B cell (primary cell): ENCODE measurements at regions not wholly inside any gene's neighbourhood (a gene's known extent, or its start where the extent isn't known, plus 50 kb on each side); places are given as distances from the start of the nearest gene placed in this dataset.

Experiments
- ATAC-seq: fragments of 200-7000 bp; cut with Tn5 transposase; one replicate; pipeline ENCODE4 v1.10.0; 2021; ENCODE audit warnings: low read depth, mild to moderate bottlenecking, moderate number of reproducible peaks, moderate library complexity
- CTCF ChIA-PET: fragments of 350-600 bp; sonication (Branson Sonifier 250); formaldehyde crosslinking; loops from one replicate; lab custom pipeline; 2021; ENCODE audit warnings: antibody characterized with exemption, inconsistent platforms; lab: Charles Lee
- POLR2A ChIA-PET: fragments of 350-600 bp; sonication (Branson Sonifier 250); formaldehyde crosslinking; loops from one replicate; lab custom pipeline; 2021; ENCODE audit warnings: antibody characterized with exemption; lab: Charles Lee
- DNase-seq: peaks from one replicate; pipeline ENCODE4 v3.0.0; 2013
- H2AFZ ChIP-seq: 2 replicates; pipeline ENCODE4 v1.6.1; 2012; ENCODE audit warnings: mild to moderate bottlenecking, low read depth, low read length; ENCODE audit not compliant: insufficient read depth, poor library complexity, severe bottlenecking
- H3K27ac ChIP-seq, 2 donors: 1 replicate in 1 of 2; 2 replicates in 1 of 2; pipeline ENCODE4 v1.5.1; 2012 to 2013; ENCODE audit warnings: low read length in 2 of 2, mild to moderate bottlenecking in 2 of 2, moderate library complexity in 1 of 2
- H3K27me3 ChIP-seq, 4 experiments: fragments of 200-600 bp in 1 of 4; sonication (generic) in 1 of 4; replicated peaks in 1 of 4; 1 replicate in 2 of 4; 2 replicates in 2 of 4; pipeline versions ENCODE4 v1.6.1 to v1.7.0; 2013 to 2016; ENCODE audit warnings: low read length in 3 of 4, mild to moderate bottlenecking in 2 of 4, mixed read lengths in 1 of 4, moderate library complexity in 1 of 4; ENCODE audit not compliant: insufficient read depth in 4 of 4, control insufficient read depth in 3 of 4; ENCODE audit errors: control extremely low read depth in 1 of 4
- H3K36me3 ChIP-seq, 2 experiments: replicated peaks in 1 of 2; 1 replicate in 1 of 2; 2 replicates in 1 of 2; pipeline versions ENCODE4 v1.6.1 to v1.7.1; 2013; ENCODE audit warnings: low read length in 1 of 2; ENCODE audit not compliant: insufficient read depth in 2 of 2, control insufficient read depth in 1 of 2; ENCODE audit errors: control extremely low read depth in 1 of 2, extremely low read depth in 1 of 2
- H3K4me1 ChIP-seq, 2 donors: fragments of 200-600 bp in 1 of 2; sonication (generic) in 1 of 2; 1 replicate in 1 of 2; 2 replicates in 1 of 2; pipeline versions ENCODE4 v1.5.1 to v1.6.1; 2013 to 2017; ENCODE audit warnings: low read length in 2 of 2; ENCODE audit not compliant: control insufficient read depth in 2 of 2, insufficient read depth in 2 of 2
- H3K4me2 ChIP-seq: replicated peaks from 2 replicates; pipeline ENCODE3; 2012; ENCODE audit warnings: mild to moderate bottlenecking, low read depth, low read length; ENCODE audit not compliant: poor library complexity, severe bottlenecking
- H3K4me3 ChIP-seq, 5 experiments: fragments of 200-600 bp in 1 of 5; sonication (generic) in 1 of 5; 1 replicate in 3 of 5; 2 replicates in 2 of 5; pipeline versions ENCODE4 v1.5.1 to v1.7.0; 2011 to 2016; ENCODE audit warnings: low read length in 4 of 5, mild to moderate bottlenecking in 4 of 5, low read depth in 2 of 5, control low read depth in 1 of 5, moderate library complexity in 1 of 5; ENCODE audit not compliant: insufficient read depth in 1 of 5; ENCODE audit errors: control extremely low read depth in 1 of 5, extremely low read depth in 1 of 5
- H3K79me2 ChIP-seq: fragments of 200-600 bp; sonication (generic); one replicate; pipeline ENCODE4 v1.6.0; 2016; ENCODE audit warnings: low read length; ENCODE audit not compliant: control insufficient read depth, insufficient read depth
- H3K9ac ChIP-seq: fragments of 200-600 bp; sonication (generic); 2 replicates; pipeline ENCODE4 v1.6.1; 2017; ENCODE audit warnings: mild to moderate bottlenecking, low read length, moderate library complexity
- H3K9me3 ChIP-seq, 3 donors: one replicate each; pipeline versions ENCODE4 v1.6.1 to v1.7.1; 2013; ENCODE audit warnings: low read length in 2 of 3; ENCODE audit not compliant: control insufficient read depth in 2 of 3, insufficient read depth in 1 of 3; ENCODE audit errors: control extremely low read depth in 1 of 3
- H4K20me1 ChIP-seq: 2 replicates; pipeline ENCODE4 v1.6.0; 2012; ENCODE audit warnings: mild to moderate bottlenecking, low read length; ENCODE audit not compliant: insufficient read depth, control insufficient read depth, poor library complexity, severe bottlenecking
- H3K27ac Mint-ChIP-seq: one replicate; pipeline ENCODE4 v1.8.0; 2021; ENCODE audit warnings: mixed read lengths
- H3K27me3 Mint-ChIP-seq: one replicate; pipeline ENCODE4 v1.8.0; 2021; ENCODE audit warnings: mixed read lengths
- H3K4me1 Mint-ChIP-seq: one replicate; pipeline ENCODE4 v1.8.0; 2021; ENCODE audit warnings: mixed read lengths
- H3K4me3 Mint-ChIP-seq: one replicate; pipeline ENCODE4 v1.8.0; 2021; ENCODE audit warnings: mixed read lengths
- H3K9me3 Mint-ChIP-seq: one replicate; pipeline ENCODE4 v1.8.0; 2022; ENCODE audit warnings: mixed read lengths; ENCODE audit not compliant: insufficient read depth
- EZH2 ChIP-seq: IDR thresholded peaks from 2 replicates; pipeline ENCODE4 v1.6.1; 2012; ENCODE audit warnings: borderline replicate concordance, low read depth, mild to moderate bottlenecking, moderate library complexity, low read length; ENCODE audit not compliant: insufficient read depth, poor library complexity, severe bottlenecking
- WGBS: methylation state at CpG from one replicate; pipeline ENCODE4 v1.1.5; 2013; ENCODE audit warnings: missing lambda C conversion rate; ENCODE audit not compliant: insufficient coverage; 5-methylcytosine and 5-hydroxymethylcytosine counted together
- intact Hi-C: fragments of 100-400 bp; cut with micrococcal nuclease; formaldehyde crosslinking; loops from one replicate; pipeline ENCODE4 v1.10.0; 2022
- TF ChIP-seq, protein P1 (sequence below): fragments of 200-600 bp; IDR thresholded peaks from one replicate; pipeline ENCODE4 v1.8.0; 2022; ENCODE audit warnings: antibody characterized with exemption, mild to moderate bottlenecking

DNA sequence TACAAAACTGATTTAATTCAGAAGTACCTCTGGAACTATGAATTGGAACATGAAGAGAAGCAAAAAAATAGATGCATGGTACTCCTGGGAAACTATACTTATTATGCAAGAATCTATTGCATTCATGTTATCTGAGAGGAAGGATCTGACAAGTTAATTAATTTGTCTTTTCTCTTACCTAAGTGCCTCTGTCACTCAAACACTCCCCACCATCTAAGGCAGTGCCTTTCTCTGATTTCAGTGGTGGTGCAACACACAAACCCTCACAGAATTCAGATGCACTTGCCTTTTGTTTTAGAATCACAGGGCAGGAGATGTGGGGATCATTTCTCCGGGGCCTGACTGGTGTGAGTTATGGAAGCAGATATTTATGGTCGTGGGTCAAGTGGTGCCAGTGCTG, 52.5 kb upstream of the C9orf72 start:
- Mint-ChIP-seq H3K27ac (no peak overlapping the region), H3K4me1 (peaks cover 4% of the 10 kb centered on the region), H3K9me3 (peaks cover 2% of the 10 kb centered on the region), H3K27me3 (peaks cover 21% of the 10 kb centered on the region), H3K4me3 (no peak overlapping the region)
- no peak for TF ChIP-seq EZH2
- TF ChIP-seq, protein P1, sequence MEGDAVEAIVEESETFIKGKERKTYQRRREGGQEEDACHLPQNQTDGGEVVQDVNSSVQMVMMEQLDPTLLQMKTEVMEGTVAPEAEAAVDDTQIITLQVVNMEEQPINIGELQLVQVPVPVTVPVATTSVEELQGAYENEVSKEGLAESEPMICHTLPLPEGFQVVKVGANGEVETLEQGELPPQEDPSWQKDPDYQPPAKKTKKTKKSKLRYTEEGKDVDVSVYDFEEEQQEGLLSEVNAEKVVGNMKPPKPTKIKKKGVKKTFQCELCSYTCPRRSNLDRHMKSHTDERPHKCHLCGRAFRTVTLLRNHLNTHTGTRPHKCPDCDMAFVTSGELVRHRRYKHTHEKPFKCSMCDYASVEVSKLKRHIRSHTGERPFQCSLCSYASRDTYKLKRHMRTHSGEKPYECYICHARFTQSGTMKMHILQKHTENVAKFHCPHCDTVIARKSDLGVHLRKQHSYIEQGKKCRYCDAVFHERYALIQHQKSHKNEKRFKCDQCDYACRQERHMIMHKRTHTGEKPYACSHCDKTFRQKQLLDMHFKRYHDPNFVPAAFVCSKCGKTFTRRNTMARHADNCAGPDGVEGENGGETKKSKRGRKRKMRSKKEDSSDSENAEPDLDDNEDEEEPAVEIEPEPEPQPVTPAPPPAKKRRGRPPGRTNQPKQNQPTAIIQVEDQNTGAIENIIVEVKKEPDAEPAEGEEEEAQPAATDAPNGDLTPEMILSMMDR = no peak
- Histone ChIP-seq H3K4me2 (no peak overlapping the region), H3K79me2 (no peaks in the 10 kb centered on the region), H2AFZ (no peak overlapping the region), H4K20me1 (no peaks in the 10 kb centered on the region), H3K9ac (no peak overlapping the region), H3K4me3 (no peak overlapping the region), H3K27ac (no peak overlapping the region), H3K9me3 (no peaks in the 10 kb centered on the region), H3K27me3 (peaks cover 0 to 3% (median 0%) of the 10 kb centered on the region in 4 experiments), H3K4me1 (no peaks in the 10 kb centered on the region), H3K36me3 (no peaks in the 10 kb centered on the region)
- DNase-seq (no peak), ATAC-seq (no peak)
- ChIA-PET CTCF (no interaction called here), POLR2A (no interaction called here)
- 43% methylated on average over 1 of the region's 2 CpGs for WGBS
- intact Hi-C loops = no loop called here

DNA sequence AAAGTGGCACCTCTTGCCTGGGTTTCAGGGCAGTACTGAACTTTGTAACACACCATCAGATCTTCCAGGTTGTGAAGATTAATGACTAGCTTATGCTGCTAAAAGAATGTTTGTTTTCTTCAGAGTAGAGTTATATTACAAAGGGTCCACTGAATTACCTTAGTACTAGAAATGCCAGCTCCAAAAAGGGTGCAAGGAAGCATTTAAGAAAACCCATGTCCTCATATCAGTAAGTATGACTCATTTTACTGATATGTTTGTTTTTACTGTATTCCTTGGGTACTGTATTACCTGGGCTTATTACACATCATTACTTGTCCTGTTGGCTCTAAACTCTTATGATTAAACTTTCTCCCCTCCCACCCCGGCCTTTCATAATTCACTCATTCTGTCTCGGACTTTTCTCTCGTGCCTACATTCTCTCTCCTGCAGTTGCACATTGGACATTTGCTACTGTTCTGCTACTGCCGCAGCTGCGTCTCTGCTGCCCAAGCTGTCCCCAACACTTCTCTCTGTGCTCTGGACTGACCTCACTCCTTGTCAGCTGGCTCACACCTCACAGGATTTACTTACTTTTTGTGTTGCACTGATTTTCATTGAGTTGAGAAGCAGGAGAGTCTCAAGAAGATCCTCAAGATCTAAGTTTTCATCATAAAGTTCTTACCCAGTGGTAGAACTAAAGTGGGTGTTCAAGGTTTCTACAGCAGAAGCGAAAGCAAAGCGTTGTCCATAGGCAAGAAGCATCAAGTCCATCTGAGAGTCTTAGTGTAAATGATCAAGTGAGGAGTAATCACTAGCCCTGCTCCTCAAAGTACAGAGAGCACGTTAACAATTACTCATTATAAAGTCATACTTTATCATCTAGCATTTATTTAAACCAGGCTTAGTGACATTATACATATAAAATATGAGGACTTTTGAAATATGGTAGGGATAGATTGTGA, 53.2 kb upstream of the C9orf72 start:
- Mint-ChIP-seq H3K4me1 (peaks cover 4% of the 10 kb centered on the region), H3K27me3 (peaks cover 26% of the 10 kb centered on the region), H3K27ac (no peak overlapping the region), H3K9me3 (no peaks in the 10 kb centered on the region), H3K4me3 (no peak overlapping the region)
- H3K4me2 ChIP-seq = no peak overlapping the region
- no peaks in the 10 kb centered on the region for H3K9me3 ChIP-seq
- ATAC-seq = no peak
- no peak overlapping the region for H3K4me3 ChIP-seq
- intact Hi-C loops = no loop called here
- TF ChIP-seq, protein P1 = no peak
- TF ChIP-seq EZH2 = no peak
- CTCF ChIA-PET = no interaction called here
- 98% methylated on average over 5 of the region's 8 CpGs for WGBS
- peaks cover 0 to 3% (median 0%) of the 10 kb centered on the region in 4 experiments for H3K27me3 ChIP-seq
- no peaks in the 10 kb centered on the region for H3K79me2 ChIP-seq
- no peaks in the 10 kb centered on the region for H3K4me1 ChIP-seq
- no peak for DNase-seq
- H3K9ac ChIP-seq = no peak overlapping the region
- POLR2A ChIA-PET = no interaction called here
- H3K36me3 ChIP-seq = no peaks in the 10 kb centered on the region
- no peaks in the 10 kb centered on the region for H4K20me1 ChIP-seq
- H3K27ac ChIP-seq = no peak overlapping the region
- no peak overlapping the region for H2AFZ ChIP-seq
